Breast epithelium (tissue), 4 donors: ENCODE measurements at regions not wholly inside any gene's neighbourhood (a gene's known extent, or its start where the extent isn't known, plus 50 kb on each side); places are given as distances from the start of the nearest gene placed in this dataset.

Experiments used
- DNase-seq, 2 donors: peaks; one replicate each; pipeline ENCODE4 v3.0.0-alpha.2; 2019; ENCODE audit warnings: low spot score in 2 of 2
- H3K27ac ChIP-seq, 2 donors: fragments of 200-600 bp; sonication (generic) in 1 of 2; one replicate each; pipeline ENCODE4 v1.5.1; 2016 to 2019; ENCODE audit warnings: mild to moderate bottlenecking in 1 of 2
- H3K27me3 ChIP-seq, 2 donors: fragments of 200-600 bp; sonication (generic) in 1 of 2; one replicate each; pipeline versions ENCODE4 v1.5.1 to v1.6.0; 2017 to 2019; ENCODE audit warnings: control low read depth in 1 of 2, mild to moderate bottlenecking in 1 of 2
- H3K36me3 ChIP-seq: fragments of 200-600 bp; one replicate; pipeline ENCODE4 v1.5.1; 2019
- H3K4me1 ChIP-seq, 2 donors: fragments of 200-600 bp; sonication (generic); one replicate each; pipeline ENCODE4 v1.5.1; 2016 to 2019; ENCODE audit warnings: control low read depth in 1 of 2
- H3K4me3 ChIP-seq, 3 donors: fragments of 200-600 bp; sonication (generic); 1 replicate in 2 of 3; 2 replicates in 1 of 3; pipeline ENCODE4 v1.5.1; 2016 to 2019; ENCODE audit warnings: mild to moderate bottlenecking in 3 of 3, moderate library complexity in 2 of 3
- H3K9me3 ChIP-seq, 2 donors: fragments of 200-600 bp; sonication (generic) in 1 of 2; one replicate each; pipeline ENCODE4 v1.5.1; 2016 to 2019; ENCODE audit warnings: control low read depth in 1 of 2
- POLR2A ChIP-seq: fragments of 450-650 bp; IDR thresholded peaks from one replicate; pipeline ENCODE4 v1.6.1; 2016; ENCODE audit warnings: antibody characterized with exemption, mild to moderate bottlenecking, moderate library complexity
- POLR2AphosphoS5 ChIP-seq, 3 donors: sonication (generic); formaldehyde crosslinking; IDR thresholded peaks; one replicate each; pipeline ENCODE4 v1.6.1; 2017; ENCODE audit warnings: antibody characterized with exemption in 3 of 3
- intact Hi-C: fragments of 100-400 bp; cut with DNase I; formaldehyde crosslinking; loops from one replicate; pipeline ENCODE4 v1.15.1; 2023; ENCODE audit warnings: low total_unique reads
- TF ChIP-seq, protein P1 (sequence below), 3 donors: fragments of 450-650 bp; IDR thresholded peaks; one replicate each; pipeline ENCODE4 v1.5.1; 2016 to 2017; ENCODE audit warnings: antibody characterized with exemption in 3 of 3, mild to moderate bottlenecking in 3 of 3, moderate library complexity in 3 of 3

DNA sequence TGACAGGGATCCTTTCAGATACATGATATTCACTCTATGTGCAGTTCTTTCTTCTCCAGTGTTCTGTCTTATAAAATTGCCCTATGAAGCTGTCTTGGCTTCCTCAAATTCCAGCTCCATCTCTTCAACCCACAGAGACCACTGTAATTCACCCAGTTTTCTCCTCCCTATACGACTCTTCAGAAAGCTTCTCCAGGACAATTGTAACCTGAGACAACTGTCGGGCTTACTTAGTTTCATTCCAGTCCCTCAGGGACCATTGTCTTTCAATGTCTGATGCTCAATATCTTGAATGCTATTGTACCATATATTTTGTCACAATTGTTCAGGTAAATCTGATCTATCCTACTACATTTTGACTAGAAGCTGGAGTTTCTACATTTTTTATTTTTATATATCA, 345.3 kb downstream of the RPL10L start:
- Histone ChIP-seq H3K36me3 (no peaks in the 10 kb centered on the region), H3K4me1 (peaks cover 0 to 3% of the 10 kb centered on the region in 2 donors), H3K4me3 (no peak overlapping the region), H3K9me3 (no peaks in the 10 kb centered on the region), H3K27me3 (no peaks in the 10 kb centered on the region), H3K27ac (no peak overlapping the region)
- no peak for DNase-seq
- TF ChIP-seq POLR2A (no peak), POLR2AphosphoS5 (IDR thresholded peaks at IDR 0.05) (no peak)
- TF ChIP-seq, protein P1, sequence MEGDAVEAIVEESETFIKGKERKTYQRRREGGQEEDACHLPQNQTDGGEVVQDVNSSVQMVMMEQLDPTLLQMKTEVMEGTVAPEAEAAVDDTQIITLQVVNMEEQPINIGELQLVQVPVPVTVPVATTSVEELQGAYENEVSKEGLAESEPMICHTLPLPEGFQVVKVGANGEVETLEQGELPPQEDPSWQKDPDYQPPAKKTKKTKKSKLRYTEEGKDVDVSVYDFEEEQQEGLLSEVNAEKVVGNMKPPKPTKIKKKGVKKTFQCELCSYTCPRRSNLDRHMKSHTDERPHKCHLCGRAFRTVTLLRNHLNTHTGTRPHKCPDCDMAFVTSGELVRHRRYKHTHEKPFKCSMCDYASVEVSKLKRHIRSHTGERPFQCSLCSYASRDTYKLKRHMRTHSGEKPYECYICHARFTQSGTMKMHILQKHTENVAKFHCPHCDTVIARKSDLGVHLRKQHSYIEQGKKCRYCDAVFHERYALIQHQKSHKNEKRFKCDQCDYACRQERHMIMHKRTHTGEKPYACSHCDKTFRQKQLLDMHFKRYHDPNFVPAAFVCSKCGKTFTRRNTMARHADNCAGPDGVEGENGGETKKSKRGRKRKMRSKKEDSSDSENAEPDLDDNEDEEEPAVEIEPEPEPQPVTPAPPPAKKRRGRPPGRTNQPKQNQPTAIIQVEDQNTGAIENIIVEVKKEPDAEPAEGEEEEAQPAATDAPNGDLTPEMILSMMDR (IDR thresholded peaks at IDR 0.05), result no peak
- intact Hi-C loops, result no loop called here

GRCh38 chr14:46300765-46301164, 350.8 kb downstream of the RPL10L start:
- no peaks in the 10 kb centered on the region for H3K27me3 ChIP-seq
- H3K9me3 ChIP-seq, result peaks cover 0 to 7% of the 10 kb centered on the region in 2 donors
- no peak overlapping the region for H3K27ac ChIP-seq
- DNase-seq, result no peak
- no peaks in the 10 kb centered on the region for H3K36me3 ChIP-seq
- H3K4me1 ChIP-seq, result no peaks in the 10 kb centered on the region
- TF ChIP-seq POLR2AphosphoS5 (IDR thresholded peaks at IDR 0.05) (no peak), POLR2A (no peak)
- TF ChIP-seq, protein P1 (IDR thresholded peaks at IDR 0.05), result no peak
- no peak overlapping the region for H3K4me3 ChIP-seq
- intact Hi-C loops, result no loop called here

GRCh38 chr14:46290706-46291105, 360.9 kb downstream of the RPL10L start:
- intact Hi-C loops, result no loop called here
- no peaks in the 10 kb centered on the region for H3K27me3 ChIP-seq
- no peak for DNase-seq
- H3K36me3 ChIP-seq, result no peaks in the 10 kb centered on the region
- H3K27ac ChIP-seq, result no peak overlapping the region
- no peak for TF ChIP-seq POLR2A
- no peak for TF ChIP-seq POLR2AphosphoS5 (IDR thresholded peaks at IDR 0.05)
- TF ChIP-seq, protein P1 (IDR thresholded peaks at IDR 0.05), result no peak
- no peak overlapping the region for H3K4me3 ChIP-seq
- H3K9me3 ChIP-seq, result no peaks in the 10 kb centered on the region
- no peaks in the 10 kb centered on the region for H3K4me1 ChIP-seq

- TF ChIP-seq POLR2AphosphoS5 (IDR thresholded peaks at IDR 0.05) (no peak), POLR2A (no peak)
- TF ChIP-seq, protein P1 (IDR thresholded peaks at IDR 0.05), result no peak
- no peaks in the 10 kb centered on the region for H3K4me1 ChIP-seq
- H3K27ac ChIP-seq, result no peak overlapping the region
- no peak for DNase-seq
- H3K9me3 ChIP-seq, result no peaks in the 10 kb centered on the region
- intact Hi-C loops, result no loop called here
- no peaks in the 10 kb centered on the region for H3K27me3 ChIP-seq
- no peaks in the 10 kb centered on the region for H3K36me3 ChIP-seq
- H3K4me3 ChIP-seq, result no peak overlapping the region
Measured at GRCh38 chr14:46279776-46280175, 371.8 kb downstream of the RPL10L start.

DNA sequence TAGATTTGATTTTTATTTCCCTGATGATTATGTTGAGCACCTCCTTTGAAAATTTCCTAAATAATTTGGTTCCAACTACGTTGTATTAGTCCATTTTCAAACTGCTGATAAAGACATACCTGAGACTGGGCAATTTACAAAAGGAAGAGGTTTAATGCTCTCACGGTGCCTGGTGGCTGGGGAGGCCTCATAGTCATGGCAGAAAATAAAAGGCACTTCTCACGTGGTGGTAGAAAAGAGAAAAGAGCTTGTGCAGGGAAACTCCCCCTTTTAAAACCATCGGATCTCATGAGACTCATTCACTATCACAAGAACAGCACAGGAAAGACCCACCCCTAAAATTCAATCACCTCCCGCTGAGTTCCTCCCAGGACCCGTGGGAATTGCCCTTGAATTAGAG, 372.3 kb downstream of the RPL10L start:
- no peak for TF ChIP-seq POLR2A
- intact Hi-C loops, result no loop called here

DNA sequence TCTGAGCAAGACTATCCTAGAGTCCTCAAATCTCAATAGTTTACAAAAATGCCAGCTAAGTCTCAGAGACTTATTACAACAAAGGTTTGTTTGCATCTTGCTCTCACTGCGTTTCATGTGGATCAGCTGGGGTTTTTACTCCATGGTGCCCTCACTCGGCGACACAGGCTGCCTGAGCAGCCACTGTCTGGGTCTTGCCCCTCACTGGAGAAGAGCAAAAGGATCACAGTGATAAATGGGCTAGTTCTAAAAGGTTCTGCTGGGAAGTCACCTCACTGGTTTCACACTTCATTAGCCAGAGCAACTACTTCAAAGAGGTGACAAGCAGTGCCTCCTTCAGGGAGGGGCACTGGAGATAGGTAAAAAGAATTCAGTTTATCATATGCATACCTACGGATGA, 392.0 kb downstream of the RPL10L start:
- H3K27ac ChIP-seq, result no peak overlapping the region
- no peak for DNase-seq
- intact Hi-C loops, result no loop called here
- no peaks in the 10 kb centered on the region for H3K36me3 ChIP-seq
- H3K9me3 ChIP-seq, result peaks cover 0 to 1% of the 10 kb centered on the region in 2 donors
- H3K27me3 ChIP-seq, result no peaks in the 10 kb centered on the region
- H3K4me1 ChIP-seq, result no peaks in the 10 kb centered on the region
- TF ChIP-seq, protein P1 (IDR thresholded peaks at IDR 0.05), result no peak
- TF ChIP-seq POLR2A, result no peak
- TF ChIP-seq POLR2AphosphoS5 (IDR thresholded peaks at IDR 0.05), result no peak
- H3K4me3 ChIP-seq, result no peak overlapping the region

More for the DNA sequence above, 372.3 kb downstream of the RPL10L start:
- no peaks in the 10 kb centered on the region for H3K27me3 ChIP-seq
- H3K27ac ChIP-seq, result no peak overlapping the region
- H3K4me1 ChIP-seq, result no peaks in the 10 kb centered on the region
- H3K4me3 ChIP-seq, result no peak overlapping the region
- no peak for DNase-seq
- H3K9me3 ChIP-seq, result no peaks in the 10 kb centered on the region
- no peaks in the 10 kb centered on the region for H3K36me3 ChIP-seq
